ENCODE measurements at regions not wholly inside any gene's neighbourhood (a gene's known extent, or its start where the extent isn't known, plus 50 kb on each side); places are given as distances from the start of the nearest gene placed in this dataset.

- TF ChIP-seq CTCF (conservative IDR thresholded peaks at IDR 0.05; ENCODE audit: low read depth, low read length) = no peak
- no peak for TF ChIP-seq EZH2 (IDR thresholded peaks at IDR 0.05; ENCODE audit: borderline replicate concordance, low read depth, low read length, poor library complexity, severe bottlenecking)
Measured at GRCh38 chr20:52448513-52449232, 257.1 kb upstream of the ZFP64 start.
